GM18498 (cell line): ENCODE measurements at regions not wholly inside any gene's neighbourhood (a gene's known extent, or its start where the extent isn't known, plus 50 kb on each side); places are given as distances from the start of the nearest gene placed in this dataset.
"Not testable (repeated sequence)": the region's sequence is repeated elsewhere in the genome, so short reads cannot be mapped to it uniquely, and the experiment has no call there.

ENCODE experiments used
- ATAC-seq: cut with Tn5 transposase; IDR thresholded peaks from one replicate; pipeline ENCODE4 v1.9.1; 2021; ENCODE audit warnings: mild to moderate bottlenecking, moderate library complexity; ENCODE audit not compliant: unreplicated experiment

DNA sequence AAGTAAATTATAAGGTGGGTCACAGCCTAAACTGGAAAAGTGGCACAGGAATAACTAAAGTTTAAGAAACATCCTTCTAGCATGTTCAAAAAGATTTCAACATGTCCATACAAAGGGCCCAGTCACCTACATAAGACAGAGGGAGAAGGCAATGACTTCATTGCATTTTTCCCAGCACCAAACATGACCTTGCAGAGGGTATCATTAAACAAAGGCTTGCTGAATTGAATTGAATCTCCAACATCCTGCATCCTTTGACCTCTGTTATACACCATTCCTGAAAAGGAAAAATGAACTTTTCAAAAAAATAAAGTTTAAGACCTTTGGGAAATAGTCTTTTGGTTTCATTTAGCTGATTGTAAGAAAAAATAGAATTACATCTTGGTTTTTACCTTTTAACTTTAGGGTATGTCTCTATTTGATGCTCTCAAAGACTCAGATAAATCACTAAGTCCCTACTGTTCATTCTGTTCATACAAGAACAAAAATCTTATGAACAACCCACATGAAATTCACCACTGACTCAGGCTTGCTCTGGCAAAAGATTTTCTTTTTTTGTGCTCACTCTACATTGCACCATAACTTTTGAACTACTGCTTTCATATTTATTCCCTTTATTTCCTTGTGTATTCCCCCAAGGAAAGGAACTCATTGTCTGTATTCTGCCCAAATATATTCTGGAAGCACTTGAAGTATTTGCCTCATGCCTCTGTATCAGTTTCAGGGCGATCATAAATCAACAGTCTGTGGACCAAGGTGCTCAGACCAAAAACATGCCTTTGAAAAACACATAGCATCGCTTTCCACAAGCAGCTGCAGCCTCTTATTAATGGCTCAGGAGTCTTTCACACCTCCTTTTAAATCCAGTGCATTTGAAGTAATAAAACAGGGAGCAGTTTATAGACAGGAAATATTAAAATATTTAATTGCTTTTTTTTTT is 121.7 kb downstream of the DUSP6 start:
- ATAC-seq = no peak

DNA sequence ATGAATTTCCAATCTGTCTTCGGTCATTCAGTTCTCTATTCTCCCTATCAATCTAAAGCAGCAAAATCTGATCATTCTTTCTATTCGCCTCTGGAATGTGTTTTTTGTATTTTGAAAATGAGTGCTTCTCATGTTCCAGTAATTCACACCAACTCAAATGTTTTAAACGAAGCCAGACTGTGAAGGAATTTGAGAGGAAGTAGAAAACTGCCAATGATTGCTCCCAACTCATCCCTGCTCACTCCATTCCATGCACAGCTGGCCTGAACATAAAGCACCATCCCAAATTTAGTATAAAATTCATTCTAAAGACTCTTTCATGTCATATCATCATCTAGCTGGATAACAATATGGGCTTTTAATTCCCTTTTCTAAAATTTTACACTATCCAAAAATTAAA is 123.8 kb downstream of the DUSP6 start:
- no peak for ATAC-seq

DNA sequence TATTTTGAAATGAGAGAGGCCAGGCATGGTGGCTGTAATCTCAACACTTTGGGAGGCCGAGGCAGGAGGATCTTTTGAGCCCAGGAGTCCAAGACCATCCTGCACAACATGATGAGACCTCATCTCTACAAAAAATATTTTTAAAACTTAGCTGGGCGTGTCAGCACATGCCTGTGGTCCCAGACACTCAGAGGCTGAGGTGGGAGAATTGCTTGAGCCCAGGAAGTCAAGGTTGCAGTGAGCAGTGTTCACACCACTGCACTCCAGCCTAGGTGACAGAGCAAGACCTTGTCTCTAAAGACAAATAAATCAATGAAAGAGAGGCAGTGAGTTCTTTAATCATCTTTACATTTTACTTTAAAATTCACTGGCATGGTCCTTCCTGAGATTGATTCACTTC is 124.5 kb downstream of the DUSP6 start:
- no peak for ATAC-seq

DNA sequence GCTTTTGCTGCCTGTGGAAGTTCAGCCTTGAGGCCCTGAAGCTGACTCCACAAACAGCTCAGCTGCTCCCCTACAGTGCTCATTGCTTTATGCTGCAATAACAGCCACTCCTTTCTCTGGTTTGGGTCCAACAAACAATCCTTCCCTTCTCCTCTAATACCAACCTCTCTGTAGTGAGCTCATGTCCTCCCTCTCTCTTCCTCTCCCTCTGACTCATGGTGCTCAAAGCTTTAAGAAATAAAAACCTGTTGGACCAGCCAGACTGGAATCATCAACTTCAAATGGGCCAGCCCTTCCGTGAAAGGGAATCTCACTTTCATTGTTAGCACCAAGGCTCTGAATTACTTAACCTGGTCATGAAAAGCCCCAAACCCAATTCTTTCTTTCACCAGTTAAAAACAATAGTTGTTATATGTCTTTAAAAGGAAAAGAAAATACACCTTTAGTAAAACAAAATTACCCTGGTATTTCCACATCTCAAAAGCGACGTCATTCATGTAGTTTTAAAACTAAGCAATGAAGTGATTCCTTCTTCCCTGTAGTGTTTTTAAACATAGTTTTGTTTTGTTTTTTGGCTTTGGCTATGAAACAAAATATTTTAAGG is 126.4 kb downstream of the DUSP6 start:
- peak; percentile 42 for ATAC-seq

DNA sequence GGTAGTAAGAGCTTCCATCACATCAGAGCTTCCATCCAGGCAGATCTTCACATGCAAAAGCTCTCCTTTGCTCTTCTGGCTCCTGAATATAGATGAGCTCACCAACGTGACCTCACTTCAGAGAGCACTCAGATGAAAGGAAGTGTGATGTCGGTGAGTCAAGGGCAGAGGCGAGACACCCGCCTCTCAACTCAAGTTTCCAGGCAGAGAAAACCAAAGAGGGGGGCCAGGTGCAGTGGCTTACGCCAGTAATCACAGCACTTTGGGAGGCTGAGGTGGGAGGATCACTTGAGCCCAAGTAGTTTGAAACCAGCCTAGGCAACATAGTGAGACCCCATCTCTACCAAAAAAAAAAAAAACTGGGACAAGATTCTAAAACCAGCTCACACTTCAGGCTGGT is 126.9 kb downstream of the DUSP6 start:
- ATAC-seq = peak; percentile 58

DNA sequence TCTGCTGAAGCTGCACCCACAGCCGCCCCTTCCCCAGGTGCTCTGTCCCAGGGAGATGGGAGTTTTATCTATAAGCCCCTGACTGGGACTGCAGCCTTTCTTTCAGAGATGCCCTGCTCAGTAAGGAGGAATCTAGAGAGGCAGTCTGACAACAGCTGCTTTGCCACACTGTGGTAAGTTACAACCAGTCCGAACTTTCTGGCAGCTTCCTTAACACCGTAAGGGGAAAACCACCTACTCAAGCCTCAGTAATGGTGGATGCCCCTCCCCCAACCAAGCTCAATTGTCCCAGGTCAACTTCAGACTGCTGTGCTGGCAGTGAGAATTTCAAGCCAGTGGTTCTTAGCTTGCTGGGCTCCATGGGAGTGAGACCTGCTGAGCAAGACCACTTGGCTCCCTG is 129.7 kb downstream of the DUSP6 start:
- ATAC-seq = not testable (repeated sequence)

DNA sequence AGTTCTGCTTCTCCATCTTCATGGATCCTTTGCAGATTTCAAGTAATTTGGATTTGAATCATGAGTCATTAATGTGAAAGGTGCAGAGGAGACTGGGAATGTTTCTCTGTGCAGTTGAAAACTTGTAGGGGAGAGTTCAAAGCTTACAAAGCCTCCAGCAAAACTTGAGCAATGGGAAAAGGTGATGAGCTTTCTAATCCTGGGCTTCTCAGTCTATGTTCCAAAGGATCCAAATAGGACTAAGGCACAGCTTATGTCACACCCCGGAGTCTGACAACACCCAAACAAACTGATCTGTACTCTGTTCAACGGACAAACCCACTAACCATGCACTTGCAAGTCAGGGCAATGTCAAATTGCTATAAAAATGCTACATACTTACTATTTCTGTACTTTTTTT is 134.8 kb downstream of the DUSP6 start:
- no peak for ATAC-seq

DNA sequence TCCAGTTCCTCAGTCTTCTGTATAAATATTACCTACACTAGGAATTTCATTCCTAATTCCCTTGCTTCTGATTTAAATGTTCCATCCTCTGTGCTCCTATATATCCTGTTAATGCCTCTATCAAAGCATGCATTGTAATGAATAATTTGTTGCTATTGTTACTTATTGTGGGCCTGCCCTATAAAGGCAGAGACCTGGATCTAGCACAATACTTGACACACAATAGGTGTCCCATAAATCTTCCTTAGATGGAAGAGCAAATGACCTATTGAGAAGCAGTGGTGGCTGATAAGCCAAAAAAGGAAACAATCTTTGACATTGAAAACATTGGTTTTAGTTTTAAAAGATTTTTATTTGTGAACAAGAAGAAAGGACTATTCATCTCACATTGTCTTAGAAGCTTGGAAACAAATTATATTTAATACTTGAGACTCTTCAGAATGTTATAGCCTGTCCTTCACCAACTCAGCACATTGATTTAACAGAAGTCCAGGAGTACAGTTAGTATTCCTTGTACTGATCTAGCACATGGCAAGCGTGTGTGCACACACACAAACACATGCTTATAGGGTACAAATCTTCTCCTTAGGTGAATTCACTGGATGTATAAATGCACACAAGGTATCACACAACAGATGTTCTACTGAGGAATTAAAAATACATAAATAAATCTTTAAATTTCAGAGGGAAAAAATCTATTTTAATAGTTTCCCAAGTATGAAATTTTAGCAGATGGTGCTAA is 135.9 kb downstream of the DUSP6 start:
- no peak for ATAC-seq

DNA sequence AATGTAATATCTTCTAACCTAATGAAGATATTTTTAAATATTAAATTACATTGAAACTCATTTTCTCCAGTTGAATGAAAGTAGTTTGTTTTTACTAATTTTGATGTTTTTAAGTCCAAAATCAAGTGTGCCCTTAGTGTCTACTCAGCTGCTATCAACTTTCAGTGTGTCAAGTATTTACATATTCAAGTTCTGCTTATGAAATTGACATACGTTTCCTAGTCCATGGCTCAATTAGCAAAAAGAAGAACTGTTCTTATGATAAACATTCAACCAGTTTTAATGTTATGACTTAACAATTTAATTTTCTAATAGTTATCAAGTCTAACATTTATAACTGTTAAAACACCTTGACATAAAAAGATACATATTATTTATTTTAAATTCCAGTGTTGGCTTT is 137.1 kb downstream of the DUSP6 start:
- no peak for ATAC-seq

DNA sequence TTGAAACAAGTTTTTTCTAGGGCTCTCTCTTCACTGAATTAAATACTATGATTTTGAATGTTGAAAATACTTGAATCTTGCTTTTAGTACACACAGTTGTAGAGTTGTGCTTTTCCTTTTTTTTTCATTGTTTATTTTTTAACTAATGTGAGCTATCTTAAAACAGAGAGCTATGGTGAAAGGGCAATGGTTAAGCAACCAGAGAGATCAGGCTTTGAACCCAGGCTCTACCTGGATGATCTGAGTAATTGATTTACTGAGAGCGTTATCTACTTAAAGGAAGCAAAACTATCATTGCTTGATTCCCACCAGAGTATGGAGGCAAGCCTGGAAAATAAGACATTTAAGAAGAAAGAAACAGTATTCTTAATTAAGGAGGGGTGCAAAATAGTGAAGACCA is 138.6 kb downstream of the DUSP6 start:
- no peak for ATAC-seq

DNA sequence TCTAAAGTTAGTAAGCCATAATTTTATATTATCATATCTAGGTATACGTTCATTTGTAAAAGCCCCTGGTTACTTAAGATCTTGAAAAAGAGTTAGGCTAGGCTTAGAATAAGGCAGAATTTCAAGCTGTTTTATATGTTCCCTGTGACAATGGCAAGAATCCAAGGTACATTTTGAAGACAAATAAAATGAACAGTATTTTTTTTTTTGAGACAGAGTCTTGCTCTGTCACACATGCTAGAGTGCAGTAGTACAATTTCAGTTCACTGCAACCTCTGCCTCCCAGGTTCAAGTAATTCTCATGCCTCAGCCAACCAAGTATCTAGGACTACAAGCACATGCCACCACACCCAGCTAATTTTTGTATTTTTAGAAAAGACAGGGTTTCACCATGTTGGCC is 139.2 kb downstream of the DUSP6 start:
- no peak for ATAC-seq

DNA sequence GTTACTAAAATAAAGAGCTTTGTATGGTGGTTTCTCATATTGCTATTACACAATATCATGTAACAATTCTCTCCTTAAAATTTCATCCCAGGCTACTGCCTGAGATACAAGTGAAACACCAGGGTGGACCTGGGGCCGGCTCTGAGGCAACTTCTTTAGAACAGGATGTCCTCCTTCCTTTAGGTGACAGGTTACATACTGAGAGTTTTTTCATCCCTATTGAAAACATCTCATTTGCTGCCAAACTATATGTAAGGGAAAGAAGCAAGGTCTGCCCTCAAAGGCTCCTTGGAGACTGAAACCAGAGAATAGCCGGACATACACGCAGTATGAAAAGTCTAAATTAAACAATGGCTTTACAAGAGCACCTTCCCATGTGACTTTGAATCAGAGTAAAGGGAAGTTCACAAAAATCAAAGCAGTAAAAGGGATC is 139.9 kb downstream of the DUSP6 start:
- ATAC-seq = no peak

DNA sequence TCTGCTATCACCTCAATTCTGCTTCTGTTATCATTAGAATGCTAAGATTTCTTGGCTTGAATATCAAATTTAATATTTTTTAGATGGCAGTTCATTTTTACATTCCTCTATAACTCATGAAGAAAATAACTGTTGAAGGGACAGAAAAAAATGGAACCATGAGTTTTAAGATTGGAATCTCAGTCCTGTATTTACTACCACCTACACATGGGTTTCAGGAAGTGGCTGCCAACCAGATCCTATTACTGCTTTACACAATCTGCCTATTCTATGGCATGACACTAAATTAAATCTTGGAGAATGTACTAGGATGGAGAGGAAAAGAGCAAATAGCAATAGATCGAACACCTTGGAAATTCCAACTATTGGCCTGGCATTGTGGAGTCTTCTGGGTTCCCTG is 140.8 kb downstream of the DUSP6 start:
- no peak for ATAC-seq

DNA sequence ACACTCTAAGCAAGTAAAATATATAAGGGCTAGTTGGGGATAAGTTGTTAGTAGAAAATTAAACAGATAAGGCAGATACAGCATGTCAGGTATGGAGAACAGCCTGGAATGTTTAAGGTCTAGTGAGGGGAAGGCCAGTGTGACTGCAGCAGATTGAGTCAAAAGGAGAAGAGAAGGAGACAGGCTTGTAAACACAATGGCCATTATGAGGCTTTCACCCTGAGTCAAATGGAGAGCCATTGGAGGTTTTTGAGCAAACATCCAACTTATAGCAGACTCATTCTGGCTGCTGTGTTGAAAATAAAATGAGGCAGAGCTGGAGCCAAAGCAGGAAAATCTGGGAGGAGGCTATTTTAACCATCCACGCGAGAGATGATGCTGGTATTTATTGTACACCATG is 142.0 kb downstream of the DUSP6 start:
- ATAC-seq = no peak

DNA sequence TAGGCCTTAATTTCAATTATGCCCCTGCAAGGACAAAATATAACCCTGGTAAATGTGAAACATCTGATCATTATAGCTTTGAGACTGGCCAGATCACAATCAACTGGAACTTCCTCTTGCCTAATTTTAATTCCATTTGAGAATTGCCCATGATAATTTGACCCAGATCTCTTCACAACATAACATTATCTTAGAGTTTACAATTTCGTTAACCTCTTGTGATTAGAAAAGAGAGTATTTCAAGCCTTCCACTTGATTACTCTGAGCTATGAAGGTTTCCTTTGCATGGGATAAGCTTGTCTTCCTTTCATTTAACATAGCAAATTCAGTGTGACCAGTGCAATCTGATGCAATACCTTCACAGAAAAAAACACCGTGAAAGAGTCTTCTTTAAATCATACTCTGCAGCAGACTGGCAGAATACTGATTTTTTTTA is 143.6 kb downstream of the DUSP6 start:
- no peak for ATAC-seq

DNA sequence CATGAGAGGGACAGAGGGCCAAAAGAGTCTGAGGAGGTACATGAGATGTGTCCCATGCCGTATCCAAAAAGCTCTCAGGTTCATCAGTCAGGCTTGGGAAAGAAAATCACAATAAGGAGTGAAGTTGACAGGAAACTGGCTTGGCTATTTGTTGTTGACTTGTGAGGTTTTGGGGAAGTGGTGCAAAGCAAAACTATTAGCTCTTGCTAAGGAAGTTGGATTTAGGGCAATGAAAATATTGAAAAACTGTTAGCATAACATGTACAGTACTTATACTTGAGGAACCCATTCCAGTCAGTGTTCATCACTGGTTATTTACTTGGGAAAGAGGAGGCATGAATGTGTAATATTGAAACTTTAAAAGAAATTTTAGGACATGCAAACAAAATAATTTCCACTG is 145.9 kb downstream of the DUSP6 start:
- ATAC-seq = no peak

DNA sequence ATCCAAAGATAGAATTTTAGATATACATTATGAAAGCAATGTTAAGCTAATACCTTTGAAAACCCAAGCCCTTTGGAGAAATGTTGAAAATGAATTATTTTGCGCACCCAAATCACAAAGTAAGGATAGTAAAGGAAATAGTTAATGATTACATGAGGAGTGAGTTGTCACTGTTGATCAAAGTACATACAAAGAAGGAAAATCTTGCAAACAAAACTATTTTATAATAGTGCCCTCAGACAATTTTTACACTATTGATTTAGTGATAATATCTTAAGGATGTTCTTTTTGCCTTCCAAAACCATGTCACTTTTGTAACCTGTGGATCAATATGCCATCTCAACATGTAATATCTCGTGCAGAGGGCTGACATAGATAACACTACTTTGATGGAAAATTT is 146.8 kb downstream of the DUSP6 start:
- no peak for ATAC-seq

DNA sequence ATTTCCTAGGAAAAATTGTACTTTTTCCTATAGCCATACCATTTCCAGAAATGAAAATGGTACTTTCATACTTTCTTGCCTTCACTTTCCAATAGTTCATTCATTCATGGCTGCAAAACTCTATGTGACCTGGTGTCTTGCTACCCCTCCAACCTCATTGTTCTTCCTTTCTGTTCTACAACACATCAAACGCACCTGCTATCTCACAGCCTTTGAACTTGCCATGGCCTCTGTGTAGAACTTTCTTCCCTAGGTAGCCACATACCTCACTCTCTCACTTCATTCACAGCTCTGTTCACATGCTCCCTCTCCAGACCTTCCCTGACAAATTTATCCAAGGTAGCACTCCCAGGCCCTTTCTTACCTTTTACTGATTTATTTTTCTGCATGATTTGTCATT is 149.2 kb downstream of the DUSP6 start:
- no peak for ATAC-seq

DNA sequence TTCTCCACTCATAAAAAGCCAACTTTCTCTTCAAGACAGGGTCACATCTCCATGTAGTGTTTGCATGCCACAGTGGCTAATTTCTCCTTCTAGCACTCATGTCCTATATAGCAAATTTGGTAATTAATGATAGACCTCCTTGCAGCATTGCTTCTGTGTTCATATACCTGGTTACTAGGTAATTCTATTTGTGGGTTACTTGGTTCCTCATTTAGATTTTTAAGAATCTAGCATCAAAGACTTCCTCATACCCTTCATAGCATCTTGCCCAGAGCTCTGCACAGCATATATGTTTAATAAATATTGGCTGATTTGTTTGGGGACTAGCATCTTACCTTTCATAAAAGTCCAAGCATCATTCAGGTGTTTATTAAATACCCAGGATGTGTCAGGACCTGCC is 152.1 kb downstream of the DUSP6 start:
- ATAC-seq = no peak

DNA sequence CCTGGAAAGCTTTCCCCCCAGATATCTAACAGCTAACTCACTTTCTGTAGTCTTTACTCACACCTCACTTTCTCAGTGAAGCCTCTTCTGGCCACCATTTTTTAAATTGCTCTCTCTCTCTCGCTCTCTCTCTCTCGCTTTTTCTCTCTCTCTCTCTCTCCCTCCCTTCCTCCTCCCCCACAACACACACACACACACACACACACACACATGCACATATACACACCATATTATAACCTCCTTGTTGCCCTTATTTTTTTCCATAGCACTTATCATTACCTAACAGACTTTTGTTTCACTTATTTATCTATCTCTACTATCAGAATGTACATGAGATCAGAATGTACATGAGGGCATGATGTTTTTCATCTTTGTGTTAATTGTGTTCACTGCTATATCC is 156.8 kb downstream of the DUSP6 start:
- ATAC-seq = no peak

DNA sequence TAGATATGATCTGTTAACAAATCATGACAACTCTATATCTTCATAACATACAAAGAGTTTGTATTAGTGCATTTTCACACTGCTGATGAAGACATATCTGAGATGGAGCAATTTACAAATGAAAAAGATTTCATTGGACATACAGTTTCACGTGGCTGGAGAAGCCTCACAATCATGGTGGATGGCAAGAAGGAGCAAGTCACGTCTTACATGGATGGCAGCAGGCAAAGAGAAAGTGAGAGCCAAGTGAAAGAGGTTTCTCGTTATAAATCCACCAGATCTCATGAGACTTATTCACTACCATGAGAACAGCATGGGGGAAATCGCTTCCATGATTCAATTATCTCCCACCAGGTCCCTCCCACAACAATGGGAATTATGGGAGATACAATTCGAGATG is 157.6 kb downstream of the DUSP6 start:
- no peak for ATAC-seq

DNA sequence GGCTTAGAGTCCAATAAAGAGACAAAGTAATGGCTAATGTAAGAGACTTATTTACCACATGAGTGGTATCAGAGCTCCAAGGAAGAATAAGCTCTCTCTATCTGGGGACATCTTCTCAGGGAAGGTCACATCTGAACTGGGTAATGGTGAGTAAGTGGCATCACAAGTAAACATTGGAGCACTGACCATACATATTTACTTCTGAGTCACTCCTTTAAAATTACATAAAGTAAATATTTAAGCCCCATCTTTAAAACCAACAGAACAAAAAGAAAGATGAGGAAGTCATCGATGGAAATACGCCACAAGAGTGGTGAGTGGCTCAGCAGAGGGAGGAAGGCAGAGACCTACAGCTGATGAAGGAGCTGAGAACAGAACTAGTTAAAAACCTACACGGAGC is 159.9 kb downstream of the DUSP6 start:
- no peak for ATAC-seq
